GM21528 (cell line): ENCODE measurements at regions not wholly inside any gene's neighbourhood (a gene's known extent, or its start where the extent isn't known, plus 50 kb on each side); places are given as distances from the start of the nearest gene placed in this dataset.
"Not testable (repeated sequence)": the region's sequence is repeated elsewhere in the genome, so short reads cannot be mapped to it uniquely, and the experiment has no call there.

Experiments
- ATAC-seq: cut with Tn5 transposase; IDR thresholded peaks from one replicate; pipeline ENCODE4 v1.9.1; 2021; ENCODE audit warnings: mild to moderate bottlenecking, moderate library complexity; ENCODE audit not compliant: unreplicated experiment, low FRiP score

DNA sequence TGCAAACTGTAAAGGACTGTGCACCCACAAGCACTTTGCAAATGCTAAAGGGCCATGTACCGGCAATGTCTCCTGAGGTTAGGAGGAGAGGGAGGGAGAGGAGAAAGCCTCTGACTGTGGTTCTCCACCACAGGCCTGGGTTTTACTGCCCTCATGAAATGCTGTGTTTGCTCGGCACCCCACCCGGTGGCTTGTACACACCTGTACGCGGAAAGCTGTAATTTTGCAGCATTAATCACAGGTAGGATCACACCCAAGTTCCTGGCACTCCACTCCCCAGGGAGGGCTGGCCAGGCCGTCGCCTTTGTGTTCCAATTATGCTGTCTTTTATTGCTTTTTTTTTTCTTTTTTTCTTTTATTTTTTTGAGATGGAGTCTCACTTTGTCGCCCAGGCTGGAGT lies 78.5 kb upstream of the MYL10 start:
- no peak for ATAC-seq

DNA sequence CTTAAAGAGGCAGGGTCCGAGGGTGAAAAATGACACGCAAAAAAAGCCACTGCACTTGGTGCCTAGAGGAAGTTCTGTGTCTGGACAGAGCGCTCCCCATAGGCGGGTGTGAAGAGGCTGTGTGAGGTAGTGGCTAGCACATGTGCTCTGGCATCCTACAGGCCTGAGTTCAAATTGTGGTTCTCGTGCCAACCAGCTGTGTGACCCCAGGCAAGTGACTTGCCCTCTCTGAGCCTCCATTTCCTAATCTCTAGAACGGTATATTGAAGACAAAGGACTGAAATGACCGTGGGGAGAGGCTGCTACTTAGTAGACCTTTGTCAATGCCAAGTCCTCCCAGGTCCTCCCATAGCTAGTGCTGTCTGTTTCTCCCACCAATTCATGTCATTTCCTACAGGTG lies 79.1 kb upstream of the MYL10 start:
- no peak for ATAC-seq

DNA sequence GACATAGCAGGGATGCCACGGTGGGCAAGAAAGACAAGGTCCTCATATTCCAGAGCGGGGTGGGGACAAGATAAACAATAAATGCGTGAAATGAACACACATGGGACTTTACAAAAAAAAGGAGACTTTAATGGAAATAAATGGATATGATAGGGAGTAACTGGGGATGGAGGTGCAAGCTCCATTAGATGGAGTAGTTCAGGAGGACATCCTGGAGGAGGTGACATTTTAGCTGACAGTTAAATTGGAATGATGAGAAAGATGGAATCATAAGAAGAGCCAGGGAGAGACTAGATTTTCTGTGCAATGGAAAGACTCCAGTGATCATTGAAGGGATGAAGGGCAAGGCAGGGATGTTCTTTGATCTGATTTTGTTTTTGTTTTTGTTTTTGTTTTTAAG lies 83.6 kb upstream of the MYL10 start:
- no peak for ATAC-seq

DNA sequence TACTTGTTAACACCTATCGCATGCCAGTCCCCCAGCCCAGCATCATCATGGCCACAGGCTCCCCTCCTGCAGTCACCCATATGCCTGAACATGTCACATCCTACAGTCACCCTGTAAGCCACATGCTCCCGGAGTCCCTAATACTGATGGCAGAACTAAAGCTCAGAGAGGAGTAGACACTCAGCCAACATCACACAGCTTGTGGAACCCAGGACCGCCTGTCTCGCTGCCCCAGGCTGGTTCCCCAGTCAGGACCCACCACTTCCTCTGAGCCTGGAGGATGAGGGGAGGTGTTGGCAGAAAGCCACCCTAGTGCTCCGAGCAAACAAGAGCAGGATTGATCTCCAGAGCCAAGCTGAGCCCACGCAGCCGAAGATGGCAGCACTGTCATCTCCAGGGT lies 85.0 kb upstream of the MYL10 start:
- no peak for ATAC-seq

DNA sequence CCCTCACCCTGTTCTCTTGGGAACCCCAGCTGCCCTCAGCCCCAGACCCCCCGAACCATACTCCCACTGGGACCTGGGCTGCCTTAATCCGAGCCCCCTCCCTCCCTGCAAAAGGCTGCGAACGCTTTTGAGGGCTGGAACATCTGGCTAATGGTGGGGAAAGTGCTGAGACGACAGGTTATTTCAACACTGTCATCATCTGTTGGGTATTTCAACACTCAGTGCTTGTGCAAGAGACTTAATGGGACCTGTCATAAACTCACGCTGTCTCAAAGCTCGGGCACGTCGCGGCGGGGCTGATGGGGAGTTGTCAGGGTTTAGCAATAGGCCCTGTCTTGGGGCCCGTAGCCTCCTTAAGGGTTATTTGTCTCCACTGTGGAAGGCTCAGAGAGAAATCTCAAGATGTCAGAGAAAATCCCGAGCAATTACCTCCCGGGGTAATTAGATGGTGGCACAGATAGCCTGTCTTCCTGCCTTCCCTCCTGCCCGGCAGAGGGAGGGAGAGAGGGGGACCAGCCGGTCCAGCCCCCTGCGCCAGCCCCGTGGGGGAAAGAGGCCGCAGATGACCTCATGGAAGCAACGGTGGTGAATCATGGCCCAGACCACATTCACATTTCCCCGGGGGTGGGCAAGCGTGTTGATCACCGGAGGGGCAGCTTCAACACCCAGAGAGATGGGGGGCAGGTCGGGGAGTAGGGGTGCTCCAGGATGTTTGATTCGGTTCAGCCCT lies 88.7 kb upstream of the MYL10 start:
- no peak for ATAC-seq

GRCh38 chr7:101718363-101719122 lies 89.4 kb upstream of the MYL10 start:
- ATAC-seq: no peak

DNA sequence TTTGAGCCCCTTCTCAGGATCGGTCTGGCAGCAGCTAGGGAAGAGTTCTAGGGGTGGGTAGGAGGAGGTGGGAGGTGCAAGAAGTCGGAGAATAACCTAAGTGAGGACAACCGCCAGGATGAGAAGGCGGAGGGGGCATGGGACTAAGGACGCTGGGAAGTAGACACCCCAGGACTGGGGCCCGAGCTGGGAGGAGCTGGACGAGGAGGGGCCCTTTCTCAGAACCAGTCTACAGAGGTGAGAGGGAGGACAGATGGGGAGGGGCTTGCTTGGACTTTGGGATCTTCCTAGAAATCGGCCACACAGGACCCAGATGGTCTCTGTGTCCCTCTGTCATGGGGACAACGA lies 90.0 kb upstream of the MYL10 start:
- no peak for ATAC-seq

- no peak for ATAC-seq
These were observed 91.2 kb upstream of the MYL10 start for GRCh38 chr7:101720324-101720723.

DNA sequence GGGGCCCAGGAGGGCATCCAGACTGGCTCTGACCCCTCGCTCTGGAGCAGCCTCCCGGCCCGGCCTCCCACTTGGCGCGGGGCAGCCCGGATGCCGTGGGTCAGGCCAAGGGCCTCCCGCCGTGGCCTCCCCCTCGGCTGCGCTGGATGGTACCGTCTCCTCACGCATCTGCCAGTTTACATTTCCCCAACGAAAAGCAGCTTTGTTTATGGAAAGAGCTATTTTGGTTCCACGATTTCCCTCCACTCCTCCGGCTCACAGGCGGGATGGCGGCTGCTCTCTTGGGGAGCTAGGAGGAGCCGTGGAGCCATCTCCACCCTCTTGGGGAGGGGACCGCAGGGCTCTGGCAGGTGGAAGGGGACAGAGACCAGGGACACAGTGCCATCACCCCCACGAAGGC lies 93.2 kb upstream of the MYL10 start:
- no peak for ATAC-seq

DNA sequence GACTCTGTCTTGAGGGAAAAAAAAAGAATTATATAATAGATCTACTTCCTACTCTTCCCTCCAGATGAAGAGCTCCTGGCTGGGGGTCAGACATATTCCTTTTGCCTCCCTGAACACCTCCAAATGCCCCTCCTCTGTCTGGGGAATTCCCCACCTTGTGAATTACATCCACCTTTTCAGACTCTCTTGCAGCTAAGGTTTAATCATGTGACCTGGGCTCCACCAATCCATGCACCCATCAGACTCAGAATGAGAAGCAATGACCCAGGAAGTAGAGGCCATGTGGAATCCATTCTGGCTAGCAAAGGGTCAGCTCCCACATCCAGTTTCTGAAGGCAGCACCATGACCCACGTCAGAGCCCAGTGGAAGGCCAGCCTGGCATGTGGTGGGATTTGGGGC lies 93.6 kb upstream of the CUX1 start:
- ATAC-seq: no peak

DNA sequence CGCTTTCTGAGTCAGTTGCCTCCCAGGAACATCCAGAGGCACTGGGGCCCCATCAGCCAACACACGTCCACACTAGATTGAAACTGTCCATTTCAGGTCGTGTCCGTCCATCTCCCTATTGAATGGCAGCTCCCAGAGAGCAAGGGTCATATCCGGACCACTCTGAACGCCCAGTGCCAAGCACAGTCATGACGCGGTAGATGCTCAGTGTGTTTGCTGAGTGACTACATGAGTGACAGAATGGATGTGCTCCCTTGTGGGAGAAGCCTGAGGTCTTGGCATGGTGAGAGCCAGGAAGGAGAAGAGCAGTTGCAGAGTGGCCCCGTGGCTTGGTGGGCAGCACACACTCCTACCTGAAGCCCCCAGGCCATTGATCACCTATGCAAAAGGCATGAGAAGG lies 92.5 kb upstream of the CUX1 start:
- no peak for ATAC-seq

GRCh38 chr7:101725921-101726320 lies 91.5 kb upstream of the CUX1 start:
- ATAC-seq: no peak

GRCh38 chr7:101727184-101727583 lies 90.2 kb upstream of the CUX1 start:
- no peak for ATAC-seq

- no peak for ATAC-seq
These were observed 89.3 kb upstream of the CUX1 start for GRCh38 chr7:101728128-101728527.

DNA sequence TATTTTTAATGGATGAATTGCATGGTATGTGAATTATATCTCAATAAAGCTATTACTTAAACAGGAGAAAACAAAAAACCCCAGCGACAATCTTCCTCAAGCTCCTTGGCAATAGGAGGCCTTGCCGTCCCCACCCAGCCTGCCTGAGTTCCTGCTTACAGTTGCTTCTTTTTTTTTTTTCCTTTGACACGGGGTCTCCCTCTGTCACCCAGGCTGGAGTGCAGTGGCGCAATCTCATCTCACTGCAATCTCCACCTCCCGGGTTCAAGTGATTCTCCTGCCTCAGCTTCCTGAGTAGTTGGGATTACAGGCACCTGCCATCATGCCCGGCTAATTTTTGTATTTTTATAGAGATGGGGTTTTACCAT lies 88.6 kb upstream of the CUX1 start:
- not testable (repeated sequence) for ATAC-seq

DNA sequence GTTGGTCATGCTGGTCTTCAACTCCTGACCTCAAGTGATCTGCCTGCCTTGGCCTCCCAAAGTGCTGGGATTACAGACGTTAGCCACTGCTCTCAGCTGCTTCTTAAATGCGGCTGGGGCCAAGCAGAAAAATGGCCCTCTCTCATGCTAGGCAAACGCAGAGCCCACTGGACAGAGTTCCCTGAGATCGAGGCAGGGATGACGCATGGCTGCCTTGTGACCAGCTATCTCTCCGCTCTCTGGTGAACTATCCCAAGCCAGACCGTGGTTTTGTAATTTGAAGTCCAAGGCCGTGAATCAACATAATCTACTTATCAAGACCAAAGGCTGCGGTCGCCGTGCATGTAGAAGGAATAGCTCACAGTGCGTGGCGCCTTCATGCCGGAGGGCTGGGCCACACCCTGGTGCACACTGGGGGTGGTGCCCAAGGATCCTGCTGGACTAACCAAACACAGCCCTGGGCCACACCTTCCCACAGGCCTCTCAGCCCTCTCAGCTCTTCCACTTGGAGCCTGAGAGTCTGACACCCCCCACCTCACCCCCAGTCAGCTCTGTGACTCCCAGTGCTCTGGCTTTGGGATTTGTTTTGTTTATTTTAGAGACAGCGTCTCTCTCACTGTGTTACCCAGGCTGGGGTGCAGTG lies 88.1 kb upstream of the CUX1 start:
- no peak for ATAC-seq

DNA sequence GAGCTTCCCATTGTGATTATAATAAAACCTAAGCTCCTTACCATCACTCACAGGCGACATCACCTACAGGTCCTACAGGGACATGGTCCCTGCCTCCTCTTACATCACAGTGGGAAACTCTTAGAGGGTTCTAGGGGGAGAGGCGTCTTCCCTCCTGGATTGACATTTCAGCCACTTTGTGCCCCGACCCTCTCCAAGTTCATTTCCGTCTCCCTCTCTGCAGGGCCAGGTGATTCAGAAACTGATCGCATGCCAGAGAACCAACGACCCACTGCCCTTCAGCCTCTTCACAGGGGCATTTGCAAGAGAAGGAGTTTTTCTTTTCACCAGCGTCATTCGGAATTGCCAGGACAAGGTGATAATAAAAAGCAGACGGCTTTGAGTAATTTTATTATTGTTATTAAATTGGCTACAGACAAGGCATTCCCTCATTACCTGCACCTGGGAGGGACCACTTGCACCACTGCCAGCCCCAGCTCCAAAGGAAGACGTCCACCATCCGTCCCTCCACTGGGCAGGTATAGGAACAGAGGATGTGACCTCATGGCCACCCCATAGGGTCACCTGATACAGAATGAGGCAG lies 85.8 kb upstream of the CUX1 start:
- ATAC-seq: no peak

DNA sequence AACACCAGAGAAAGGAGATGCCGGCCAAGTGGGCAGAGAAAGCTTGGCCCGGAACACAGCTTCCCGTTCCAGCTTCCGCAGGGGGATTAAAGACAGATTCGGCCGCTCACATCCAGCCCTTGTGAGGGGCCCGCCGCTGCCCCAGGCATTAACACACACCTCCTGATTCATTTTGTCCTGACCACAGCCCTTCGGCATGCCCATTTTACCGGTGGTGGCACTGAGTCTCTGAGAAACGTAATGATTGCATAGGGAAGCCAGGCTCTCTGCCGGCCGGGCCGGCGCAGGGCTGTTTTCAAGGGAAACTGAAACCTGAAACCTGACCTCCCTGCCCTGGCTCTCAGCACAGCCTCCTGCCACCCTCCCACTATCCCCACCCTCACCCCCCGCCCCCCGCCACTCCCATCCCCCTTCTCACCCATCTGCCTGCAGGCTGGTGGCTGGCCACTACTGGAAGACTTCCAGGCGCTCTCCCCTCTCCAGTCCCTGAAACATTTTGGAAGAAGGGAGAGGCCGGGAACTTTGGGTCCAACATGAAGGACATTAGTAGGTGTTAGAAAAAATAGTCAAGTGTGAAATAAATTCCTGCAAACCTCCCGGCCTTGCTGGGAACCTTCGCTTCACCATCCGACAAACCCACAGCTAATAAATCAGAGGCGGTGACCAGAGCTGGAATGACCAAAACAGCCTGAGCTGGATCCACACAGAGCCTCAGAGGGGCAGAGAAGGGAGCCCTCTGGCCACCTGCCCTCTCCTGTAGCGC lies 83.5 kb upstream of the CUX1 start:
- no peak for ATAC-seq

DNA sequence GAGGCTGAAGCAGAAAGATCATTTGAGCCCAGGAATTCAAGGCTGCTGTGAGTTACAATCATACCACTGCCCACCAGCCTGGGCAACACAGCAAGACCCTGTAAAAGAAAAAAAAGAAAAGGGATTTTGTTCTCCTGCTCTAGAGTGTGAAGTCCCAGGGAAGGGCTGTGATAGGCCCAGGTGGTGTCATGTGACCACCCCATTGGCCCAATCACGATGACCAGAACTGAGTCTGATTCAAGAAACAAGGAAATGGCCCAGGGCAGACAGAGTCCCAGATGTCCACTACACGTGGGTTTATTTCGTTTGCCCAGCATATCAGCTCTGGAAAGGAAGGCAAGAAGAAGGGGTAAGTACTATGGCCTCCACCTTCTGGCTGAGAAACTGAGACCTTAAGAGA lies 81.3 kb upstream of the CUX1 start:
- ATAC-seq: no peak

GRCh38 chr7:101739775-101740398 lies 77.5 kb upstream of the CUX1 start:
- no peak for ATAC-seq
